ENCODE measurements at regions not wholly inside any gene's neighbourhood (a gene's known extent, or its start where the extent isn't known, plus 50 kb on each side); places are given as distances from the start of the nearest gene placed in this dataset.
"Not testable (repeated sequence)": the region's sequence is repeated elsewhere in the genome, so short reads cannot be mapped to it uniquely, and the experiment has no call there.

- no peak for DNase-seq
Observed at GRCh38 chr20:20791664-20792568, 79.5 kb upstream of the RALGAPA2 start.

- no peak for DNase-seq
Observed at GRCh38 chr20:20788308-20788707, 75.9 kb upstream of the RALGAPA2 start.

GRCh38 chr20:20786428-20786827 is 74.0 kb upstream of the RALGAPA2 start:
- DNase-seq = no peak

DNA sequence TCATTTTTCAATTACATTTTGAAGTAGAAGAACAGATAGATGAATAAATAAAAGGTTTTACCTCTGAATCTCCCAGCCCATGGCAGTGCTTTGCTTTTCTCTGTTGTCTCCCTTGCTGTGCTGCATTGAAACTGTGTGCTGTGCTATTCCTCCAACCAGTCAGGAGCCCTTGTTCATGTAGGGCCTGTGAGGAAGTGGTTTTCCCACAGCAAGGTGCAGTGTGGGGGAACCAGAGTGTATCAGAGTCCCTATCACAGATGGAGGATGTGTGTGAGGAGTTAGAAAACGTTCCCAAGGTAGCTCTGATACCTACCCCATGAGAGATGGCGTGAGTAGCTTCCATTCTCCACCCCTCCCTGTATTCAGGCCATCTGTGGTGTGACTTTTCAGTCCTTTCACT is 72.8 kb upstream of the RALGAPA2 start:
- DNase-seq = no peak

DNA sequence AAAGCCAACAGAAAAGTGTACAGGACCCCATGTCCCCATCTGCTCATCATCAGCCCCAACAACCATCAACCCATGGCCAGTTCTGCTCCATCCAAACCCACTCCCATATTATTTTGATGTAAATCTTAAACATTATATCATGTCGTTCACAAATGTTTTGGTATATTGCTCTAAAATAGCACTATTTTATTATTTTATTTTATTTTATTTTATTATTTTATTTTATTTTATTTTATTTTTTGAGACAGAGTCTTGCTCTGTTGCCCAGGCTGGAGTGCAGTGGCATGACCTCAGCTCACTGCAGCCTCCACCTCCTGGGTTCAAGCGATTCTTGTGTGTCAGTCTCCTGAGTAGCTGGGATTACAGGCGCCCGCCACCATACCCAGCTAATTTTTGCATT is 72.0 kb upstream of the RALGAPA2 start:
- not testable (repeated sequence) for DNase-seq

GRCh38 chr20:20783450-20783849 is 71.0 kb upstream of the RALGAPA2 start:
- no peak for DNase-seq

DNA sequence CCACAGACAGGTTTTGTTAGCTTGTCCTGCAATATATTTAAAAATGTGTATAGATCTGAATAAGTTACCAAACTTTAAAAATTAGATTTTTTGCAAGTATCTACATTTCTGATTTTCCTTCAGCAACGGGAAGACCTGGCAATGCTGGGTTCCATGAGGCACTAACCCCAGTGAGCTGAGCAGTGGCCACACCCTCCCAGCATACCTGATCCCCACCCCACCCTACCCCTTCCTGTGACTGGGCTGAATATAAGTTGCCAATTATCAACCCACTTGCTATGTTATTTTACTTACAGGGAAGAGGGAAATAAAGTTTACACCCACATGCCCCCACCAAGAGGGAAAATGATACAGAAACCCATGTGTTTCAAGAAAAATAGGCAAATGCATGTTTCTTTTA is 70.3 kb upstream of the RALGAPA2 start:
- no peak for DNase-seq

- no peak for DNase-seq
Observed at GRCh38 chr20:20782231-20782630, 69.8 kb upstream of the RALGAPA2 start.

- no peak for DNase-seq
Observed at GRCh38 chr20:20781029-20781428, 68.6 kb upstream of the RALGAPA2 start.

DNA sequence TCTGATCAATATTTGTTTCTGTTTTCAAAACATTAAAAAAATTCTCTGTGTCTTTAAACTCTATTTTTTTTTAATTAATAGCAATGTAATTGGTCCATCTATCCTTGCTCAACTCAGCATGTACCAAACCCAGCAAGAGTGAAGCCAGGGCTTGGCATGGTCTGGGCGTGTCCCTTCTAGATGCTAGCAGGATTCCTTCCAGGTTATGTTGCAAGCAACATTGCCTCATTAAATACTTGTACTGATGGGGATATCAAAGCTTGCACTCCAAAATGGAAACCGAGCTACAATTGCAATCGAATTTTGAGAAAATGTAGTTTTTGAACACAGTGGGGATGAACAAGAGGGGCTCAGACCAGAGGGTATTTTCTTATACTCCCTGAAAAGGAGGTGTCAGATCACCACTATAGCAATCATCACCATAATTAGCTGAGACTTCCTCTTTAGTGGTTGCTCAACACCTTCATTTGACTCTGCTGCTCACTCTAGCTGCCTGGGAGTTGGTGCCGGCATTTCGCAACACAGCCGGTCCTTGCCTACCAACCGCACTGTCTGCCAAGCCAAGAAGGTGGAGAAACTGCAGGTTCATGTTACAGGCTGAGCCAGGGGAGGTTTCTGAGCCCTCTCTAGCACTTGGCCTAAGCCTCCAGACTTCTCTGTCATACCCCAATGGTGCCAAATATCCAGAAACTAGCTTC is 67.8 kb upstream of the RALGAPA2 start:
- DNase-seq = no peak

GRCh38 chr20:20778676-20779075 is 66.2 kb upstream of the RALGAPA2 start:
- no peak for DNase-seq

GRCh38 chr20:20772497-20773085 is 60.1 kb upstream of the RALGAPA2 start:
- no peak for DNase-seq

- DNase-seq = no peak
Observed at GRCh38 chr20:20768202-20768815, 55.9 kb upstream of the RALGAPA2 start.

- DNase-seq = no peak
Observed at GRCh38 chr20:20765696-20766365, 53.4 kb upstream of the RALGAPA2 start.

GRCh38 chr20:20763650-20764049 is 51.2 kb upstream of the RALGAPA2 start:
- no peak for DNase-seq

Data from NCI-H2081 treated with DMSO at 0.1 percent for 48 hours (cell line).